PC-3 (cell line): ENCODE measurements at regions not wholly inside any gene's neighbourhood (a gene's known extent, or its start where the extent isn't known, plus 50 kb on each side); places are given as distances from the start of the nearest gene placed in this dataset.

Experiments used
- CTCF ChIP-seq: fragments of 300-600 bp; sonication (generic); conservative IDR thresholded peaks from 2 replicates; pipeline ENCODE4 v1.5.1; 2017; ENCODE audit warnings: antibody characterized with exemption, low read depth, mild to moderate bottlenecking, low read length
- EZH2 ChIP-seq: fragments of 300-600 bp; sonication (generic); IDR thresholded peaks from one replicate; pipeline ENCODE4 v1.6.1; 2017; ENCODE audit warnings: antibody characterized with exemption, mild to moderate bottlenecking, low read length; ENCODE audit not compliant: unreplicated experiment
- EZH2phosphoT487 ChIP-seq: fragments of 300-600 bp; sonication (generic); IDR thresholded peaks from 2 replicates; pipeline ENCODE4 v1.6.1; 2018; ENCODE audit warnings: mild to moderate bottlenecking, antibody characterized with exemption, low read length, borderline replicate concordance

GRCh38 chr2:18476484-18476883, 84.0 kb downstream of the RDH14 start:
- TF ChIP-seq CTCF (no peak), EZH2phosphoT487 (no peak), EZH2 (no peak)
